ENCODE measurements at regions not wholly inside any gene's neighbourhood (a gene's known extent, or its start where the extent isn't known, plus 50 kb on each side); places are given as distances from the start of the nearest gene placed in this dataset.

DNA sequence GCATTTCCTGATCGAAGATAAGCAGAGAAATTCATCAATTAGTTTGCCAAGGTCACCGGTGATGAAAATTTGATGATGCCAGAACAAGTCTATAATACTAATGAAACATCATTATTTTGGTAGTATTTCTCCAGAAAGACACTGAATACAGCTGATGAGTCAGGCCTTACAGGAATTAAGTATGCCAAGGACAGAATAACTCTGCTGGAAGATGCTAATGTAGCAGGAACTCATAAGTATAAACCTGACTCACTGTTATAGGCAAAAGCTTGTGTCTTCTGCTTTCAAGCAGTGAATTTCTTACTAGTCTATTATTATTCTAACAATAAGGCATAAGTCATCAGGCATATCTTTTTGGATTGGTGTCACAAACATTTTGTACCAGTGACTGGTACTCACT lies 1825.1 kb upstream of the IGFBP7 start:
- no peak for DNase-seq (ENCODE audit: low read depth)

- DNase-seq (ENCODE audit: low read depth): no peak
These were observed 1826.3 kb upstream of the IGFBP7 start for GRCh38 chr4:58936436-58936835.

- no peak for DNase-seq (ENCODE audit: low read depth)
These were observed 1830.0 kb upstream of the IGFBP7 start for GRCh38 chr4:58940167-58940566.

GRCh38 chr4:58941286-58941685 lies 1831.1 kb upstream of the IGFBP7 start:
- DNase-seq (ENCODE audit: low read depth): no peak

DNA sequence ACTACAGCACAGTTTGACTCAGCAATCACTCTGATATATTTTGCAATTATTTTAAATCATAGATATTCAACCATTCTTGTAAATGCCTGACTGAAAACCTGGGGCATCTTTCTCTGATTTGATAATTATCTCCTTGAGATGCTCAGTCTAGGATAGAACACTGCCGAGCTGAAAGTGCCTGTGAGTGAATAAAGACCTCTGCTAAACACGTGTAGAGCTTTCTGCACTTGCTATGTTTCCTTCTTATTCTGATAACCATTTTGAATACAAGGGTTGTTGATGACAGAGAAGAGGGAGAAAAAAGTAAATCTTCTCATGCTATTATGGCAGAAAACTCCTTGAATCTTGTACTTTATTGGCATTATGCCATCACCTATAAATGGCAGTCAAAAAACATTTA lies 1843.4 kb upstream of the IGFBP7 start:
- DNase-seq (ENCODE audit: low read depth): no peak

DNA sequence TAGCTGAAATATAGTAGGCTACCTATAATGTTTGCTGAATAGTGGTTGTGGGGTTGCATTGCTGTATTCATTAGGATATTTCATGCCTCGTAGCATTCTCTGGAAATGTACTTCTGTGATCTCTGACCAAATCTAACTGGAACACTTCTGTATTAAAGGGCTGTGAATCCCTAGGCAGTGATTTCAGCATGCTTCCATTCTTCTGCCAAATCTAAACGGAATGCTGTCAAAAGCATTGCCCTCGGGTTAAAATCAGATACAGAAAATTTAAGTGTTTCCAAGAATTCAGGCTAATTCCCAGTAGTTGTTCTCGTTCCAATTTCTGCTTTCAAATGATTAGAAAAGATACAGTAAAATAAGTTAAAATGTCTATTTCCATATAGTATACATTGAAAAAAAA lies 1847.5 kb upstream of the IGFBP7 start:
- DNase-seq (ENCODE audit: low read depth): no peak

GRCh38 chr4:58961283-58961682 lies 1851.1 kb upstream of the IGFBP7 start:
- DNase-seq (ENCODE audit: low read depth): no peak

GRCh38 chr4:58961925-58962324 lies 1851.7 kb upstream of the IGFBP7 start:
- no peak for DNase-seq (ENCODE audit: low read depth)

DNA sequence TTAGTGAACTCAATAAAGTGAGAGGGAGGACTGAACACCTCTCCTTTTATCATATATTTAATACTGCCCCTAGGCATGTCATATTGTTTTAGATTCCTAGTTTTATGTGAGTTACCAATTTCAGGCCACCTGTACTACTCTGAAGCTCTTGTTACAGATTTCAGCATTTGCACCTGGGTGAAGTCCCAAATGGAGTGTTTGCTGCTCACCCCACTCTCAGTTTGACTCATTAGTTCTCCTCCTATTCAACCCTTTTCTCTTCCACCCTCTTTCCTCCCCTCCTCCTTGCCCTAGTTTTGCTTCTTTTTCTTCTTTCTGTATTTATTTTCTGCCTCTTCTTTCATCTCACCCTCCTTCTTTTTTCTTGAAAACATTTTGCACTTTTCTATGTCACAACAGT lies 1852.2 kb upstream of the IGFBP7 start:
- no peak for DNase-seq (ENCODE audit: low read depth)

DNA sequence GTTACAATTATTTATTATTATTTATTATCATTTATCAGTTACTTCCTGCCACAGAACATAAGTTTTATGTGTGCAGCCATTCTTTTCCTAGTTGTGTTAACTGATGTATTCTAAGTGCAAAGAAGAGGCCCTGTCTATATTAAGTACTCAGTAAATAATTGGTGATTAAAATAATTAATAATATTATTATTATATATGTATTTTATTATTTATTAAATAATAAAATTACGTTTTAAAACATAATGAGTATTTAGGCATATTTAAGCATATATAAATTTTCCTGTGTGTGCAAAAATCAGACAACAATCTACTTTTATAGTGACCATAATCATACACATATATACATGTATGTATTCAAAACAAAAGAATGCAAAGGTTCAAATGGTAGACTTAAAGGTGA lies 1871.6 kb upstream of the IGFBP7 start:
- DNase-seq (ENCODE audit: low read depth): no peak

- no peak for DNase-seq (ENCODE audit: low read depth)
These were observed 1873.7 kb upstream of the IGFBP7 start for GRCh38 chr4:58983887-58984286.

DNA sequence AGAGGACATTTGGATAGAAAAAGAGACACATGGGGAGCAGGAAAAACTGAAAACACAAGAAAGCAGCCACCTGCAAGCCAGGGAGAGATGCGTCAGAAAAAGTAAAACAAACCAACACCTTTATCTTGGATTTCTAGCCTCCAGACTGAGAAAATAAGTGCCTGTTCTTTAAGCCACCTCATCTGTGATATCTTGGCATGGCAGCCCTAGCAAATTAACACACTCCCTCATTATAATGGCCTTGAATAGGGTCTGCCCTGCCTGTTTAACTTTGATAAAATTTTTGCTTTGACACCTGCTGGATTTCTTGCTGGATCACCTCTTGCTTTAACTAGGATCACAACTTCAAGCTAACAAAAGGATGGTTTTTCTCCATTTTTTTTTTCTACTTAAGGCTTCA lies 1892.0 kb upstream of the IGFBP7 start:
- DNase-seq (ENCODE audit: low read depth): no peak

DNA sequence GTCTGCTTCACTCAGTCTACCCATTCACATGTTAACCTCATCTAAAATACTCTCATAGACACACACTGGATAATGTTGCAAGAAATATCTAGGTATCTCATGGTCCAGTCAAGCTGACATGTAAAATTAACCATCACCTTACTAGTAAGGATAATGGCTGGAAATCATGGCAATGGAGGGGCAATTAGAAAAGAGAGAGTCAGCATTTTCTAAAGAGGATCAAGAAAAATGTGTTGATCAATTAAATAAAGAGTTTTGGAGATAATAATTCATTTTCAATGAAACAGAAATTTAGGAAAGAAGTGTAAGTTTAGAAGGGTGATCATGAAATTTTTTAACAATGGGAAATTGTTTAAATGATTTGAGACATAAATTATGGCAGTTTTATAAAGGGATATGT lies 1914.1 kb upstream of the IGFBP7 start:
- DNase-seq (ENCODE audit: low read depth): no peak

DNA sequence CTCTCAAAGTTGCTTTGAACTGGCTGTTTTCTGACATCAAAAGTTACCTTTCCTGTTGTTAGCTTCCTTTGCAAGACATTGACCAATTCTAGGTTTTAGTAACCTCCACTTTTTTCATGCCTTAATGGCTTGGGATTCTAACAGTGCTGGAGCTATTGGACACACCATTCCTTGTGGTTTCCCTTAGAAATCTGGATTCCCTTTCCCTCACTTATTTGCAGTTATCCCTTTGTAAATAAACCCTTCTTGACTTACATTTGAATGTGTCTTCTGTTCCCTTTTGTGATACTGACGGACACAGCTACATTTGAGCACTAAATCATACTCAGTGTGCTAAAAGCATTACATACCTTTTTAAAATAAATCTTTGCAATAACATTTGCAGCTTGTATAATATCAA lies 1927.6 kb upstream of the IGFBP7 start:
- no peak for DNase-seq (ENCODE audit: low read depth)

- DNase-seq (ENCODE audit: low read depth): no peak
These were observed 1928.9 kb upstream of the IGFBP7 start for GRCh38 chr4:59039046-59039445.

GRCh38 chr4:59044286-59044900 lies 1934.2 kb upstream of the IGFBP7 start:
- DNase-seq (ENCODE audit: low read depth): no peak

- no peak for DNase-seq (ENCODE audit: low read depth)
These were observed 1943.9 kb upstream of the IGFBP7 start for GRCh38 chr4:59054086-59054485.

DNA sequence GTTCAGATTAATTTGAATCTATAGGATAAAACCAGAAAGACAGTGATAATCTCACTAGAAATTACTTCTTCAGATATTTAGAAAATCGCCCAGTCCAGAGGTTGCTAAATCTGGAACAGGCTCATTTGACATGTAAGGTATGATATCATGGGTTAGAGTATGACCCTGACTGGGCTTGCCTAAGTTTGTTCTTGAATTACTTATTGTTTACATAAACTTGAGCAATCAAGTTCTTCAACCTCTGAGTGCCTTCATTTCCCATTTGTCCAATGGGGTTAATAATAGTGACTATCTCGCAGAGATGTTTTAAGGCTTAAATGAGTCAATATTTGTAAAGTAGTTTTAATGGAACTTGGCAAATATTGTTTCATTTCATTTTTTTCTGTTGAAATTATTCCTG lies 1947.6 kb upstream of the IGFBP7 start:
- DNase-seq (ENCODE audit: low read depth): no peak

- no peak for DNase-seq (ENCODE audit: low read depth)
These were observed 1948.4 kb upstream of the IGFBP7 start for GRCh38 chr4:59058543-59058942.

DNA sequence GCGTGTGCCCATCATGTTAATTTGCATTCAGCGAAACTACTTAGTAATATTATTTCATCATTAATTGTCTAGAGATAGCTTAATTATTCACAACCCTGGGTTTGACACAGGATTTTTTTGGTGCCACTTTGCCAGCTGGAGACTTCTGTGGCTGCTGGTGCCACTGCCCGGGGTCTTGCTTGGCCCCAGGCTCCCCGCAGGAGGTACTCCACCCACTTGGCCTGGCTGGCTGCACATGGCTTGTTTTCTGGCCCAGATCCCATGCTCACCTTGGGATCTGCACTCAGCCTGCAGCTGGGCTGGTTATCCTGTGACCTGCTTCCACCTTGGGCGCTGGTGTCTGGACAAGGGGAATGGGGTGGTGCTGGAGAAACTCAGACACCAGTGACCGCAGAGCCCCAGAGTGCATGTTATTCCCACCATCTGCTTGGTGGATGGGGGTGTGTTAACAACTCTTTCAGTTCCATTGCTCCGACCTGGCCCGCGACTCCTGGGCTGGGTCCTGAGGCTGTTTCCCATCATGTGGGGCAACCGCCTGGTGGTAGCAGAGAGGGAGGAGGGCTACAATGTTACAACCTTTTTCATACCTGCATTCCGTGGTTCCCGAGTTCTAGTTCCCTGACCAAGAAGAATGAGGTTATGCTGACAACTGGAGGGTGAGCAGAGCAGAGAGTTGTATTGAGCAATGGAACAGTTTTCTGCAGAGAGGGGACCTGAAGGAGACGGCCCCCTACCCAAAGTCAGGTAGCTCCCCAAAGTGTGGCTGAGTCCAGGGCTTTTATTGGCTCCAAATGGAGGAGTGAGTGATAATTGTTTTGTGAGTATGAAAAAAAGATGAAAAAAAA lies 1950.0 kb upstream of the IGFBP7 start:
- no peak for DNase-seq (ENCODE audit: low read depth)

GRCh38 chr4:59060895-59061294 lies 1950.7 kb upstream of the IGFBP7 start:
- no peak for DNase-seq (ENCODE audit: low read depth)

GRCh38 chr4:59063015-59063720 lies 1953.0 kb upstream of the IGFBP7 start:
- DNase-seq (ENCODE audit: low read depth): no peak

DNA sequence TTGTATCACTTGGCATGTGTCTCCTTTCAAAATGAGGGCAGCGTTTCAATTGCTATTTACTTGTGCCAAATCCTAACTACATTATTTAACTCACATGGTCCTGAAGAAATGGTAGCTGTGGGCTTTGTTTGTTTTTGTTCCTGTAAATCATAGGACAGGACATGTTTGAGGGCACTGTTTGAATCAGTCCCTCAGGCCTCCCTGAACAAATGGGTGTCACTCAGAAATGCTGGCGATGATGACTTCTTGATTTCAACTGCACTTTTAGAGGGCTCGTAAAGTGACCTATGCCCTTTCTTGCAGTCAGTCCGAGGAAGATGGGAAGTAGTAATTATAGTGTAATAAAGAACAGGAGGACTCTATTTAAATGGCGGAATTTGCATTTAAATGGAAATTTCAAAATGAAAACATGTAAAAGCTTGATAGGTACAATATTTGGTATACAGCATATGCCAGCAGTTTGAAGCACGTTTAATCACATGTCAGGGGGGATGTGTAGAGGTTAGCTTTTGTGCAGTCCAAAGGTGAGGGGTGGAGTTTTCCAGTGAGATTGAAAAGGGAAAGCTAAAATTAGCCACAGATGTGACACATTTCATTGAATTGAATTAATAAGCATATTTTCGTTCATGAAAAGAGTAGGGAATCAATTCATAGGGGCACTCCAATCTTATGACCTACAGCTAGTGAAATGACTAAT lies 1958.7 kb upstream of the IGFBP7 start:
- no peak for DNase-seq (ENCODE audit: low read depth)

All from fibroblast of the conjunctiva (primary cell).